Vagina (tissue), 2 donors: ENCODE measurements at regions not wholly inside any gene's neighbourhood (a gene's known extent, or its start where the extent isn't known, plus 50 kb on each side); places are given as distances from the start of the nearest gene placed in this dataset.

ENCODE experiments used
- CTCF ChIP-seq, 3 experiments: fragments of 450-650 bp in 2 of 3; fragments of 200-600 bp in 1 of 3; sonication (generic) in 1 of 3; IDR thresholded peaks; one replicate each; pipeline ENCODE4 v1.5.1; 2017 to 2019; ENCODE audit warnings: antibody characterized with exemption in 3 of 3, mild to moderate bottlenecking in 2 of 3, moderate library complexity in 2 of 3
- POLR2A ChIP-seq, 2 donors: fragments of 450-650 bp; IDR thresholded peaks; one replicate each; pipeline ENCODE4 v1.6.1; 2017; ENCODE audit warnings: antibody characterized with exemption in 2 of 2, mild to moderate bottlenecking in 2 of 2, moderate library complexity in 2 of 2
- POLR2AphosphoS5 ChIP-seq, 2 donors: sonication (generic); formaldehyde crosslinking; IDR thresholded peaks; one replicate each; pipeline ENCODE4 v1.9.0; 2017; ENCODE audit warnings: antibody characterized with exemption in 2 of 2, mild to moderate bottlenecking in 2 of 2, low read depth in 1 of 2; ENCODE audit not compliant: insufficient read depth in 1 of 2

- TF ChIP-seq CTCF (IDR thresholded peaks at IDR 0.05) (no peak), POLR2AphosphoS5 (IDR thresholded peaks at IDR 0.05; ENCODE audit: insufficient read depth in 1 of 2, low read depth in 1 of 2) (no peak), POLR2A (IDR thresholded peaks at IDR 0.05) (no peak)
Observed at GRCh38 chr2:146388757-146389156, 1456.1 kb upstream of the ACVR2A start.
